H9 (cell line): ENCODE measurements at regions not wholly inside any gene's neighbourhood (a gene's known extent, or its start where the extent isn't known, plus 50 kb on each side); places are given as distances from the start of the nearest gene placed in this dataset.

Experiments used
- DNase-seq: peaks from one replicate; pipeline ENCODE4 v3.0.0-alpha.2; 2017
- H2AFZ ChIP-seq: one replicate; pipeline ENCODE4 v1.6.1; 2013; ENCODE audit warnings: mild to moderate bottlenecking, low read length, control low read depth, moderate library complexity
- H2AK5ac ChIP-seq: 2 replicates; pipeline ENCODE4 v1.6.1; 2013; ENCODE audit warnings: low read length, control low read depth, mixed read lengths; ENCODE audit not compliant: insufficient read length
- H2BK120ac ChIP-seq: one replicate; pipeline ENCODE4 v1.6.1; 2013; ENCODE audit warnings: low read depth, mild to moderate bottlenecking, low read length, control low read depth, inconsistent platforms; ENCODE audit not compliant: poor library complexity, severe bottlenecking
- H2BK12ac ChIP-seq: 2 replicates; pipeline ENCODE4 v1.6.1; 2013; ENCODE audit warnings: low read length, control low read depth, mixed read lengths, low read depth; ENCODE audit not compliant: insufficient read length
- H2BK15ac ChIP-seq: 2 replicates; pipeline ENCODE4 v1.6.1; 2013; ENCODE audit warnings: low read depth, low read length, control low read depth
- H2BK20ac ChIP-seq: one replicate; pipeline ENCODE4 v1.6.1; 2013; ENCODE audit warnings: low read depth, mild to moderate bottlenecking, low read length, control low read depth, inconsistent platforms; ENCODE audit not compliant: poor library complexity, severe bottlenecking
- H2BK5ac ChIP-seq: 2 replicates; pipeline ENCODE4 v1.6.1; 2013; ENCODE audit warnings: low read length, control low read depth, mixed read lengths; ENCODE audit not compliant: insufficient read length
- H3K14ac ChIP-seq: 2 replicates; pipeline ENCODE4 v1.6.1; 2013; ENCODE audit warnings: low read length, control low read depth; ENCODE audit not compliant: insufficient read depth
- H3K18ac ChIP-seq: 2 replicates; pipeline ENCODE4 v1.6.1; 2013; ENCODE audit warnings: low read depth, mild to moderate bottlenecking, mixed read lengths, low read length, control low read depth; ENCODE audit not compliant: insufficient read length
- H3K23ac ChIP-seq: 2 replicates; pipeline ENCODE4 v1.6.1; 2013; ENCODE audit warnings: low read length, control low read depth, mixed read lengths, low read depth; ENCODE audit not compliant: insufficient read length
- H3K23me2 ChIP-seq: 2 replicates; pipeline ENCODE4 v1.6.1; 2013; ENCODE audit warnings: low read depth, mild to moderate bottlenecking, mixed read lengths, low read length, control low read depth; ENCODE audit not compliant: insufficient read length, poor library complexity, severe bottlenecking
- H3K27ac ChIP-seq: 2 replicates; pipeline ENCODE4 v1.5.1; 2013; ENCODE audit warnings: low read length, control low read depth, mixed read lengths, low read depth; ENCODE audit not compliant: insufficient read length
- H3K27me3 ChIP-seq: 2 replicates; pipeline ENCODE4 v1.6.1; 2013; ENCODE audit warnings: low read length, control low read depth, inconsistent platforms; ENCODE audit not compliant: insufficient read depth
- H3K4ac ChIP-seq: 2 replicates; pipeline ENCODE4 v1.6.1; 2013; ENCODE audit warnings: low read depth, mild to moderate bottlenecking, control low read depth, inconsistent platforms, low read length, moderate library complexity
- H3K4me1 ChIP-seq: 2 replicates; pipeline ENCODE4 v1.6.1; 2013; ENCODE audit warnings: low read length, control low read depth, inconsistent platforms; ENCODE audit not compliant: insufficient read depth
- H3K4me2 ChIP-seq: 2 replicates; pipeline ENCODE4 v1.6.1; 2013; ENCODE audit warnings: low read length, control low read depth, mixed read lengths; ENCODE audit not compliant: insufficient read length, insufficient read depth
- H3K56ac ChIP-seq: 2 replicates; pipeline ENCODE4 v1.6.1; 2013; ENCODE audit warnings: low read depth, mild to moderate bottlenecking, mixed read lengths, low read length, control low read depth; ENCODE audit not compliant: insufficient read length
- H3K79me1 ChIP-seq: 2 replicates; pipeline ENCODE4 v1.6.1; 2013; ENCODE audit warnings: low read depth, mild to moderate bottlenecking, moderate library complexity, low read length, control low read depth, inconsistent platforms; ENCODE audit not compliant: insufficient read depth, poor library complexity, severe bottlenecking
- H3K79me2 ChIP-seq: 2 replicates; pipeline ENCODE4 v1.6.1; 2013; ENCODE audit warnings: low read length, control low read depth, inconsistent platforms; ENCODE audit not compliant: insufficient read depth
- H3K9ac ChIP-seq: 2 replicates; pipeline ENCODE4 v1.6.1; 2013; ENCODE audit warnings: low read length, control low read depth, mixed read lengths; ENCODE audit not compliant: insufficient read length; ENCODE audit errors: extremely low read depth
- H3K9me3 ChIP-seq: one replicate; pipeline ENCODE4 v1.6.1; 2013; ENCODE audit warnings: low read depth, low read length, inconsistent platforms; ENCODE audit not compliant: control insufficient read depth
- H3T11ph ChIP-seq: one replicate; pipeline ENCODE4 v1.6.1; 2013; ENCODE audit warnings: mild to moderate bottlenecking, low read length, control low read depth, inconsistent platforms
- H4K20me1 ChIP-seq: one replicate; pipeline ENCODE4 v1.6.1; 2013; ENCODE audit not compliant: control insufficient read depth, insufficient read length, insufficient read depth
- H4K5ac ChIP-seq: 2 replicates; pipeline ENCODE4 v1.6.1; 2013; ENCODE audit warnings: low read depth, mild to moderate bottlenecking, mixed read lengths, low read length, control low read depth; ENCODE audit not compliant: insufficient read length
- H4K8ac ChIP-seq: replicated peaks from 2 replicates; pipeline ENCODE4 v1.6.1; 2013; ENCODE audit warnings: low read length, control low read depth, mixed read lengths, low read depth; ENCODE audit not compliant: insufficient read length
- H4K91ac ChIP-seq: 2 replicates; pipeline ENCODE4 v1.6.1; 2013; ENCODE audit warnings: low read depth, mild to moderate bottlenecking, moderate library complexity, mixed read lengths, low read length, control low read depth; ENCODE audit not compliant: insufficient read length
- H3K27ac Mint-ChIP-seq, 3 experiments: 2 replicates in 2 of 3; 3 replicates in 1 of 3; pipeline ENCODE4 v1.8.0; 2020 to 2021; ENCODE audit warnings: mixed read lengths in 3 of 3, mild to moderate bottlenecking in 1 of 3, moderate library complexity in 1 of 3
- H3K27me3 Mint-ChIP-seq: 2 replicates; pipeline ENCODE4 v1.8.0; 2021; ENCODE audit warnings: low read depth, mild to moderate bottlenecking, moderate library complexity, mixed read lengths
- H3K36me3 Mint-ChIP-seq, 3 experiments: 2 replicates in 2 of 3; 3 replicates in 1 of 3; pipeline ENCODE4 v1.8.0; 2020 to 2021; ENCODE audit warnings: low read depth in 3 of 3, mixed read lengths in 3 of 3; ENCODE audit not compliant: insufficient read depth in 1 of 3
- H3K4me1 Mint-ChIP-seq, 2 experiments: 2 replicates each; pipeline ENCODE4 v1.8.0; 2020; ENCODE audit warnings: mixed read lengths in 2 of 2
- H3K4me3 Mint-ChIP-seq, 2 experiments: 2 replicates in 1 of 2; 3 replicates in 1 of 2; pipeline ENCODE4 v1.8.0; 2020 to 2021; ENCODE audit warnings: mild to moderate bottlenecking in 2 of 2, mixed read lengths in 2 of 2, moderate library complexity in 1 of 2
- H3K9me3 Mint-ChIP-seq, 2 experiments: 2 replicates in 1 of 2; 3 replicates in 1 of 2; pipeline ENCODE4 v1.8.0; 2020; ENCODE audit warnings: mild to moderate bottlenecking in 2 of 2, mixed read lengths in 2 of 2, moderate library complexity in 1 of 2
- CTCF ChIP-seq: fragments of 200-600 bp; sonication (generic); conservative IDR thresholded peaks from 3 replicates; pipeline ENCODE4 v1.8.0; 2021; ENCODE audit warnings: antibody characterized with exemption, mild to moderate bottlenecking
- WGBS: extraction: QIAGEN DNeasy Blood & Tissue Kit; methylation state at CpG from one replicate; pipeline ENCODE4 v1.1.7; 2013; ENCODE audit warnings: missing lambda C conversion rate, low lambda C conversion rate, mixed read lengths; ENCODE audit not compliant: insufficient read length; ENCODE audit errors: extremely low coverage; 5-methylcytosine and 5-hydroxymethylcytosine counted together

GRCh38 chr3:178479446-178479845, 56.8 kb upstream of the KCNMB2 start:
- peaks cover 12 to 16% of the 10 kb centered on the region in 2 experiments for H3K4me1 Mint-ChIP-seq
- no peaks in the 10 kb centered on the region for H3K9me3 ChIP-seq
- H3K27me3 Mint-ChIP-seq, result no peaks in the 10 kb centered on the region
- no peak overlapping the region for H3K18ac ChIP-seq
- no peaks in the 10 kb centered on the region for H3K9me3 Mint-ChIP-seq
- no peak overlapping the region for H3K14ac ChIP-seq
- H3T11ph ChIP-seq, result no peak overlapping the region
- no peak overlapping the region for H2BK12ac ChIP-seq
- H3K27ac Mint-ChIP-seq, result no peak overlapping the region
- no peaks in the 10 kb centered on the region for H3K23me2 ChIP-seq
- no peak overlapping the region for H4K5ac ChIP-seq
- no peak for TF ChIP-seq CTCF
- no peak overlapping the region for H2BK15ac ChIP-seq
- H3K4me3 Mint-ChIP-seq, result no peak overlapping the region
- H4K8ac ChIP-seq, result no peak overlapping the region
- H3K56ac ChIP-seq, result no peak overlapping the region
- no peak overlapping the region for H2AK5ac ChIP-seq
- WGBS, result no CpG with 5 or more reads among the region's 1 CpG
- no peak overlapping the region for H3K4ac ChIP-seq
- no peak overlapping the region for H2BK120ac ChIP-seq
- no peaks in the 10 kb centered on the region for H4K20me1 ChIP-seq
- no peak overlapping the region for H2BK5ac ChIP-seq
- H3K79me1 ChIP-seq, result no peaks in the 10 kb centered on the region
- H3K27me3 ChIP-seq, result no peaks in the 10 kb centered on the region
- H3K23ac ChIP-seq, result no peak overlapping the region
- no peak overlapping the region for H3K9ac ChIP-seq
- DNase-seq, result no peak
- H3K79me2 ChIP-seq, result no peaks in the 10 kb centered on the region
- no peak overlapping the region for H2AFZ ChIP-seq
- H3K36me3 Mint-ChIP-seq, result no peaks in the 10 kb centered on the region
- H4K91ac ChIP-seq, result no peak overlapping the region
- H3K4me1 ChIP-seq, result no peaks in the 10 kb centered on the region
- H2BK20ac ChIP-seq, result no peak overlapping the region
- no peak overlapping the region for H3K27ac ChIP-seq
- no peak overlapping the region for H3K4me2 ChIP-seq
